Neural progenitor cell (in vitro differentiated cells): ENCODE measurements at regions not wholly inside any gene's neighbourhood (a gene's known extent, or its start where the extent isn't known, plus 50 kb on each side); places are given as distances from the start of the nearest gene placed in this dataset.

Source experiments
- DNase-seq: peaks from one replicate; pipeline ENCODE4 v3.0.0-alpha.2; 2016; ENCODE audit warnings: low spot score
- H2AFZ ChIP-seq: fragments of 200-600 bp; sonication (generic); replicated peaks from 2 replicates; pipeline ENCODE4 v1.6.1; 2016; ENCODE audit warnings: antibody characterized with exemption
- H3F3A ChIP-seq: fragments of 200-600 bp; sonication (generic); 2 replicates; pipeline ENCODE4 v1.6.1; 2016; ENCODE audit warnings: antibody characterized with exemption, low read depth
- H3K27ac ChIP-seq: fragments of 200-600 bp; sonication (generic); 2 replicates; pipeline ENCODE4 v1.5.1; 2016; ENCODE audit warnings: mild to moderate bottlenecking
- H3K27me3 ChIP-seq: fragments of 200-600 bp; sonication (generic); 2 replicates; pipeline ENCODE4 v1.6.1; 2016; ENCODE audit warnings: mild to moderate bottlenecking, moderate library complexity
- H3K36me3 ChIP-seq: fragments of 200-600 bp; sonication (generic); 2 replicates; pipeline ENCODE4 v1.5.1; 2016
- H3K4me1 ChIP-seq: fragments of 200-600 bp; sonication (generic); 2 replicates; pipeline ENCODE4 v1.6.1; 2016; ENCODE audit warnings: mixed run types
- H3K4me2 ChIP-seq: fragments of 200-600 bp; sonication (generic); 2 replicates; pipeline ENCODE4 v1.6.1; 2016
- H3K4me3 ChIP-seq: fragments of 200-600 bp; sonication (generic); 2 replicates; pipeline ENCODE4 v1.5.1; 2016
- H3K79me2 ChIP-seq: fragments of 200-600 bp; sonication (generic); 2 replicates; pipeline ENCODE4 v1.6.1; 2016; ENCODE audit warnings: low read depth
- H3K9ac ChIP-seq: fragments of 200-600 bp; sonication (generic); 2 replicates; pipeline ENCODE4 v1.6.1; 2016
- H3K9me3 ChIP-seq: fragments of 200-600 bp; sonication (generic); 2 replicates; pipeline ENCODE4 v1.5.1; 2016; ENCODE audit warnings: low read depth
- H4K20me1 ChIP-seq: fragments of 200-600 bp; sonication (generic); 2 replicates; pipeline ENCODE4 v1.6.1; 2016; ENCODE audit warnings: low read depth
- H3K27ac Mint-ChIP-seq: 3 replicates; pipeline ENCODE4 v1.8.0; 2021; ENCODE audit warnings: mixed read lengths
- H3K27me3 Mint-ChIP-seq: 2 replicates; pipeline ENCODE4 v1.8.0; 2022; ENCODE audit warnings: low read depth, mild to moderate bottlenecking, inconsistent platforms, moderate library complexity, mixed read lengths; ENCODE audit not compliant: insufficient read depth
- H3K36me3 Mint-ChIP-seq: 3 replicates; pipeline ENCODE4 v1.8.0; 2021; ENCODE audit warnings: mixed read lengths
- H3K4me1 Mint-ChIP-seq: 3 replicates; pipeline ENCODE4 v1.8.0; 2021; ENCODE audit warnings: mixed read lengths
- H3K4me3 Mint-ChIP-seq: 3 replicates; pipeline ENCODE4 v1.8.0; 2021; ENCODE audit warnings: mild to moderate bottlenecking, moderate library complexity, mixed read lengths
- H3K9me3 Mint-ChIP-seq: 3 replicates; pipeline ENCODE4 v1.8.0; 2020; ENCODE audit warnings: mixed read lengths
- CTCF ChIP-seq: fragments of 200-600 bp; sonication (generic); IDR thresholded peaks from 2 replicates; pipeline ENCODE4 v1.5.1; 2017; ENCODE audit warnings: antibody characterized with exemption, mild to moderate bottlenecking
- EZH2 ChIP-seq: fragments of 200-600 bp; sonication (generic); IDR thresholded peaks from 2 replicates; pipeline ENCODE4 v1.6.1; 2017; ENCODE audit warnings: antibody characterized with exemption, mild to moderate bottlenecking, moderate library complexity
- EZH2phosphoT487 ChIP-seq: fragments of 200-600 bp; sonication (generic); IDR thresholded peaks from 2 replicates; pipeline ENCODE4 v1.6.1; 2017; ENCODE audit warnings: antibody characterized with exemption

DNA sequence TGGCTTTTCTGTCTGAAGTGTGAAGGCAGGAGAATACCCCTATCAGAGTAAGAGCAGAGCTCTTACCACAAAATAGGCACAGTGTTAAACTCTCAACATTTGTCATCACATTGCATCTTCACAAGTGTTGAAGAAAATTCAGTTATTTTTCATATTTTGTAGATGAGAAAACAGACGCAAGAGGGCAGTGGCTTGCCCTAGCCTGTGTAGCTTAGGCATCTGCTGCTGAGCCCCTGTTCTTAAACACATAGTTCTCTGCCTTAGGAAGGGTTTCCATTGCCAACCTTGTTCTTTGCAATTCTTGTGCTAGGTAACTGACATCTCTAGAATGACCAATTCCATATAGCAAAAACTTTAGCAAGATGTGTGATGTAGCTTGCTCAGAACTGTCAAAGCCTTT, 112.7 kb upstream of the RMDN2 start:
- Histone ChIP-seq H3K79me2 (no peaks in the 10 kb centered on the region), H3K4me2 (no peak overlapping the region), H4K20me1 (no peaks in the 10 kb centered on the region), H3K36me3 (no peaks in the 10 kb centered on the region), H3K9ac (no peak overlapping the region), H3K27me3 (no peaks in the 10 kb centered on the region), H3K4me1 (no peaks in the 10 kb centered on the region), H3K4me3 (no peak overlapping the region), H3K27ac (no peak overlapping the region), H2AFZ (no peak overlapping the region), H3F3A (no peaks in the 10 kb centered on the region), H3K9me3 (no peaks in the 10 kb centered on the region)
- H3K4me1 Mint-ChIP-seq, result no peaks in the 10 kb centered on the region
- TF ChIP-seq EZH2phosphoT487 (no peak), EZH2 (no peak), CTCF (no peak)
- no peaks in the 10 kb centered on the region for H3K9me3 Mint-ChIP-seq
- H3K27ac Mint-ChIP-seq, result no peak overlapping the region
- DNase-seq, result no peak
- H3K27me3 Mint-ChIP-seq, result no peaks in the 10 kb centered on the region
- no peak overlapping the region for H3K4me3 Mint-ChIP-seq
- H3K36me3 Mint-ChIP-seq, result peaks cover 2% of the 10 kb centered on the region

- Histone ChIP-seq H3K27ac (no peak overlapping the region), H3F3A (no peaks in the 10 kb centered on the region), H3K9me3 (no peaks in the 10 kb centered on the region), H4K20me1 (no peaks in the 10 kb centered on the region), H3K79me2 (no peaks in the 10 kb centered on the region), H3K4me3 (no peak overlapping the region), H3K27me3 (no peaks in the 10 kb centered on the region), H3K4me2 (no peak overlapping the region), H3K9ac (no peak overlapping the region), H2AFZ (no peak overlapping the region), H3K36me3 (no peaks in the 10 kb centered on the region), H3K4me1 (no peaks in the 10 kb centered on the region)
- Mint-ChIP-seq H3K9me3 (no peaks in the 10 kb centered on the region), H3K36me3 (peaks cover 2% of the 10 kb centered on the region), H3K4me1 (no peaks in the 10 kb centered on the region), H3K4me3 (no peak overlapping the region), H3K27me3 (no peaks in the 10 kb centered on the region), H3K27ac (no peak overlapping the region)
- TF ChIP-seq EZH2phosphoT487 (no peak), EZH2 (no peak), CTCF (no peak)
- DNase-seq, result no peak
Observed at GRCh38 chr2:37812941-37813730, 112.0 kb upstream of the RMDN2 start.

GRCh38 chr2:37816036-37816435, 109.1 kb upstream of the RMDN2 start:
- Mint-ChIP-seq H3K9me3 (peaks cover 3% of the 10 kb centered on the region), H3K4me1 (no peaks in the 10 kb centered on the region), H3K36me3 (peaks cover 2% of the 10 kb centered on the region), H3K4me3 (no peak overlapping the region), H3K27ac (no peak overlapping the region), H3K27me3 (no peaks in the 10 kb centered on the region)
- no peaks in the 10 kb centered on the region for H3F3A ChIP-seq
- TF ChIP-seq EZH2phosphoT487, result no peak
- H3K27me3 ChIP-seq, result no peaks in the 10 kb centered on the region
- no peaks in the 10 kb centered on the region for H4K20me1 ChIP-seq
- H3K79me2 ChIP-seq, result no peaks in the 10 kb centered on the region
- H3K9me3 ChIP-seq, result no peaks in the 10 kb centered on the region
- H3K9ac ChIP-seq, result no peak overlapping the region
- no peak overlapping the region for H3K27ac ChIP-seq
- no peak for DNase-seq
- no peak overlapping the region for H3K4me2 ChIP-seq
- H2AFZ ChIP-seq, result no peak overlapping the region
- H3K4me1 ChIP-seq, result no peaks in the 10 kb centered on the region
- no peaks in the 10 kb centered on the region for H3K36me3 ChIP-seq
- H3K4me3 ChIP-seq, result no peak overlapping the region

GRCh38 chr2:37816686-37817085, 108.4 kb upstream of the RMDN2 start:
- Histone ChIP-seq H3K4me2 (no peak overlapping the region), H3K79me2 (no peaks in the 10 kb centered on the region), H3K27ac (no peak overlapping the region), H3K36me3 (no peaks in the 10 kb centered on the region), H3K4me3 (no peak overlapping the region), H3K9me3 (no peaks in the 10 kb centered on the region), H2AFZ (no peak overlapping the region), H3F3A (no peaks in the 10 kb centered on the region), H3K4me1 (no peaks in the 10 kb centered on the region), H4K20me1 (no peaks in the 10 kb centered on the region), H3K27me3 (no peaks in the 10 kb centered on the region), H3K9ac (no peak overlapping the region)
- TF ChIP-seq EZH2, result no peak
- TF ChIP-seq EZH2phosphoT487, result no peak
- no peak for TF ChIP-seq CTCF
- no peaks in the 10 kb centered on the region for H3K4me1 Mint-ChIP-seq
- H3K27me3 Mint-ChIP-seq, result no peaks in the 10 kb centered on the region
- peaks cover 3% of the 10 kb centered on the region for H3K9me3 Mint-ChIP-seq
- no peak overlapping the region for H3K4me3 Mint-ChIP-seq
- peaks cover 2% of the 10 kb centered on the region for H3K36me3 Mint-ChIP-seq
- DNase-seq, result no peak
- H3K27ac Mint-ChIP-seq, result no peak overlapping the region
